ENCODE measurements at regions not wholly inside any gene's neighbourhood (a gene's known extent, or its start where the extent isn't known, plus 50 kb on each side); places are given as distances from the start of the nearest gene placed in this dataset.

DNA sequence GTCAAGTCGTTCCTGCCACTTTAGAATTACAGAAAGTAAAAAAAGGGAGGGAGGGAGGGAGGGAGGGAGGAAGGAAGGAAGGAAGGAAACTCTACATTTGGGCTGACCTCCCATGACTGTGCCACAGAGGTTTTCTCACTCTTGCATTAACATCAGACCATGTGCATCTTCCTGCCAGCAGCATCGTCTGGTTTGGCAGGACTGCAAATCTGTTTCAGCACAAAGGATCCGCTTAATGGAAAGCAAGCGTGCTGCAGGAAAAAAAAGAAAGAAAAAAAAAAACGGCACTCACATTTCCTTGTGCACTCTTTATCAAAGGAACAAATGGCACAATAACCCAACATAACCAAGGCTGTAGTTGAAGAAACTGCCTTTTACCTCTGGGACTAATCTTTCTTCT, 148.8 kb upstream of the HES1 start:
- DNase-seq (ENCODE audit: low read depth in 2 of 2): no peak

DNA sequence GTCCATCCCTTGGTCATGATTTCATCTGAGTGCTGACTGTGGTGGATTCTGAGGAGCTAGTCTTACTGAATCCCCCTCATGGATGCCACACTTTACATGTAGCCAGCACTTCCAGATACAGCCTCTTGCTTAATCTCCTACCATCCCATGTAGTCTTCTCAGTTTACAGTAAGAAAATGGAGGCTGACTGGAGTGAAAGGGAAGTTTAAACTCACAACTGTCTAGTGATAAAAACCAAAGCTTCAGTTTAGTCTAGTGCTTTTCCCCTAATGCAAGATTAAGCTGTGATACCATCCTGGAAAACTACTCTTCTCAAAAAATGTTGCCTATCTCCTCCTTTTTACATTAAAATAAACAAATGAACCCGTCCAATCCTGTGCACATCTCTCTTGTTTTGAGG, 146.8 kb upstream of the HES1 start:
- no peak for DNase-seq (ENCODE audit: low read depth in 2 of 2)

DNA sequence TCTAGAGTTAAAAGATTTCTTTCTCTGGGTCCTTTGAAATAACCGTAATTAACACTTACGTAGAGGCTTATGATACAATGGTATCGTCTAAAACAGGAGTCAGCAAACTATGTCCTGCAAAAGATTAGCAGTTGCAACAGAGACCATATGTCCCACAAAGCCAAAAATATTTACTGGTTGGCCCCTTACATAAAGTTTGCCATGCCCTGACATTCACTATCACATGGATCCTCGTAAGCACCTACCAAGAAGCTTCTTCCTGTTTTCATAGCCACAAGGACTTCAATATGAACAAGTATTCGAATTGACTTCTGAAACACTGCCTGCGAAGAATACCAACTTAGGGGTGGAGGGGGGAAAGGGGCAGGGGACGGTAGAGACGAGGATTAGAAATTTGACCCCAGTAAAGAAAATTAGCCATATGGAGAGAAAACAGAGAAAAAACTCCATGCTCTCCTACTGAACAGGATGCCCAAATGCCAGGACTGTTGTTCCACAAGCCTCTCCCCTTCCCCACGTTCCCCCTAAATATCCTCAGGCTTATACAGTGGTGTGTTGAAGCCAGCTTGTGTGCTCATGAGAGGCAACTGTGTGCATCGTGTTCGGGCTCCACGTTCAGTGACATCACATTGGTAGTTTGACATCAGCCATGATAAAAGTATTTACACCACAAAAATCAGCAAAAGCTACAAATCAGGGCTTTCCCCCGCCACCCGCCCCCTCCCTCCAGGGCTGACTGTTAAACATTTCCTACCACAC, 144.1 kb upstream of the HES1 start:
- DNase-seq (ENCODE audit: low read depth in 2 of 2): no peak

DNA sequence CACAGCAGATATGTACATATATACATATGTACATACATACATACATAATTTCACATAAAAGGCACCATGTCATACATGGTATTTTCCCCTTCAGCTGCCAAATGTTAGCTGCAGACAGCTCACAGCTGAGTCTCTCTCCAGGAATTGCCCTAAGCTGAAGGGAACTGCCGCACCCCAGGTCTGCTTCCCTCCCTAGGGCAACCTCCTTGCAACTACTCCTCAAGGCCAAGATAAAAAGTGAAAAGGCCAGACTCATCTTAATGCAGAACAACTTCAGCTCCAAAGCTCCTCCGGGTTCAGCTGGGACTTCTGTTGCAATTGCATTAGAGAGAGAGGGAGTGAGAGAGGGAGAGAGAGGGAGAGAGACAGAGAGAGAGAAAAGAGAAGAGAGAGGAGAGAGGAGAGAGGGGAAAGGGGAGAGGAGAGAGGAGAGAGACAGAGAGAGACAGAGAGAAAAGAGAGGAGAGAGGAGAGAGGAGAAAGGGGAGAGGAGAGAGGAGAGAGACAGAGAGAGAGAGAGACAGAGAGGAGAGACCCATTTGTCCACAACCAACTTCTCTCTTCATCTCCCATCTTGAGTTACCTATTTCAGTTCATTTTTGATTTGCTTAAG, 143.4 kb upstream of the HES1 start:
- no peak for DNase-seq (ENCODE audit: low read depth in 2 of 2)

DNA sequence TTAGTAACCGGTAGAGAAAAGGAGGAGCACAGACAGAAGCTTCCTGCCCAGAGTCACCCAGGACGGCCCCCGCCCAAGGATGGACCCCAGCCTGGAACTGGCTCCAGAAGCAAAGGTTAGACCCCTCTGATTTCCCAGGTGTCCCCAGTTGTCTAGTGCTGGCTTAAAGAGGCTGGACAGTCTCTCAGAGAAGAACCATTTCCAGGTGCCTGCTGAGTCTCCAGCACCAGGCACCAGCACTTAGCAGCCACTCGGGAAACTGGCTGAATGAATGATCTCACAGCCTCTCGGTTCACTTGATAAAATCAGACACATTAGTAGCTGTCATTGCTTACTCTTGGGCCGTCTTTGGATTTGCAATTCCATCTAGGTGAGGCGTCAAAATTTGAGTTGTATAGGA, 139.7 kb upstream of the HES1 start:
- DNase-seq (ENCODE audit: low read depth in 2 of 2): no peak

DNA sequence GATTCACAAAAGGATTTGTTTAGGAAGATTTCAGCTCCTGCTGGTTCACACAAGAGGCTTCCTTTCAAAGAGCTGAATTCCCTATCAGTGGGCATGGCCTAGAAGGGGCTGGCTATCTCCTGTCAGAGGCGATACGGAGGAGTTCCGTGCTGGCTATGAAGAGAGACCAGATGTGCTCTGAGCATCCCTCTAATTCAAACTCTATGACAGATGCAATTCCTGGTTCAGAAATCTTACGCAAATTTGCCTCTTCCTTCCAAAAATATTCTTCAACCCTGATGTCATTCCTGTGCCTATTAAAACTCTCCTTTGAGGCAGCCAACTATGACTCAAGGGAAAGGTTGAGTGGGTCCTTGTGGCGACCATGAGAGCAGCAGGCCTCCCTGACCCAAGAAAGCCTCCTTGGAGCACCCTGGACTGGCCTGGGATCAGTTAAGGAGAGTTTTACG, 139.3 kb upstream of the HES1 start:
- no peak for DNase-seq (ENCODE audit: low read depth in 2 of 2)

DNA sequence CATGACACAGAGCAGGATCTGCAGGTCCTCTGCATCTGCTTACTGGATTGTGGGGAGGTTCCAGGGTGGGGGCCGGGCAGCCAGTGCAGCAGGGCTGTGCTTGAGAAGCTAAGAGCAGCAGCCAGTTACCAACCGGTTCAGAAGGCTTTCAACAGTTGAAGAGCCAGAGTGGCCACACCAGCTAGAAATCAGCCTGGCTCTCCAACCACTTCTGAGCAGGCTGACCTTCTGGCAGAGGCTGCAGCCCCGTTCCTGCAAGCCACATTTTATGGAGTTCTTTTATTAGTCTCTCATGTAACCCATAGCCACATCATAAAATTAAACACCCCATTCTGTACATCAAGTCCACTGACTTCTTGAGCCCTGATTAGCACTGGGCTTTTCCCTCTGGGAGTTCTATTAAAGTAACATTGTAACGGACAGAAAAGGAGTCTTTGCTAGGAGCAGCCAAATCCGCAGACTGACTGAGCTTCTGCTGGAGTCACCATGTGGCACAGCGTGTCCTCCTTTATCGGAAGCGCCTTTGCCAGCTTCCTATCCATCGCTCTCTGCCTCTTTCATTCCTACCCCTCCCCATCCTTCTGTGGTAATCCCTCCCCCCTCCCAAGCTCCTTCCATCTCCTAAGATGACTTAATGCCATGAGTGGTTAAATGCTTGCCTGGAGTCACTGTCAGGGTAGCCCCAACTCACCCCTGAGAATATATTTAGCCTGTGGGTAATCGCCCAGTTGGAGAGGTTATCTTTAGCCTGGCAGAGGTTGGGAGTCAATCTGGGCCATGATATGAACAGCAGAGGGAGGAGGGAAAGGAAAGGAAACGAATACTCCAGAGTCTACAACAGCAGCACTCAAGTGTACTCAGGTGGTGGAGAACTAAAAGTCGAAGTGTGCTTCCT, 138.5 kb upstream of the HES1 start:
- no peak for DNase-seq (ENCODE audit: low read depth in 2 of 2)

DNA sequence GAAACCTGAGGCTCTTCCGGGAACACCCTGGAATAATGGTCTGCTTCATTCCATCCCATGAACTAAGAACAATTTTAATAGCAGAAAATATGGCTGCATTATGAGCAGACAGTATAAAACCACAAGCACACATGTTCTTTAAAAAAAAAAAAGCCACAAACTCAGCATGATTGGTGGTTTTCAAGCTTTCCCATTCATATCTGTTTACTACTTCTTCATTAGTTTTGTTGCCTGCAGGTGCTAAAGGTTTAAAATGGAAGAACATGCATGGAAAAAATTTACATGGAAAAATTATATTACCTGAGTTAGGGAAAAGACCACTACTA, 137.9 kb upstream of the HES1 start:
- no peak for DNase-seq (ENCODE audit: low read depth in 2 of 2)

DNA sequence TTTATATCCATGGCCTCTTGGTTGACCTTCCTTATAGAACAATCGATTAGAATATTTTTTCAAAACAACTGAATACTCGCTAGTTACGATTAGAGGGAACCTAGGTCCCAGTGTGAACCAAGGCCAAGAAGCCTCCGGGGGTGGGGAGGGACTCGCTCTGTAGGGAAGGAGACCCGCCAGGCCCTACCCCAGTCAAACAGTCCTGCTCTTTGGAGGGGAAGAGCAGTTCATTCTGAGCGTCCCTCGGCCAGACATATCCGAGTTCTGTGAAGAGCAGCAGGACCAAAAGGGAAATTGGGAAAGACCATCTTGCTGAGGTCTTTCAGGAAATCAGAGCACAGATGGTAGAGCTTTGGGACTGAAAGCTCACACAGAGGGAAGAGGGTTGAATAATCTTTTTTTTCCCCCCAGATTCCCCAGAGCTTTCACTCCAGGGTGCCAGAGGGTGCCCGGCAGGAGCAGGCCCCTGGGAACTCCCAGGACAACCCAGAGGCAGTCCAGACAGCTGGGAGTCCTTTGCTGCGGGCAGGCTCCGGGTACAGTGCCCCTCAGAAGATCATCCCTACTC, 137.2 kb upstream of the HES1 start:
- no peak for DNase-seq (ENCODE audit: low read depth in 2 of 2)

DNA sequence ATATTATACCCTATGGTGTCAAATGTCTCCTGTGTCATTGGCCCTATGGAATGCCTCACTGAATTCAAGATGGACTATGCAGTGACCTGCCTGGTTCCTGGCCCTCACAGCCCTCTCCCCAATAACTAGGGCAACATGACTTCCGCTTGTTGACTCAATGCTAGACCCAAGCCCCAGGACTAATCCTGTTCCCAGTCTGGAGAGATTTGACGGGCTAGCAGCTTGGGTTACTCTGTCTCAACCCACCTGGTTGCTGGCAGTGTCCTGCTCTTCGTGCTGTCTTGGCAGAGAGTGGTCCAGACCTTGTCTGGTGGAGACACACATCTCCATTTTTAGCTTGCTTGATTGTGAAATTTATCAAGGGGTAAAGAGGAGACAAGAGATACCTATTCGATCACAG, 135.8 kb upstream of the HES1 start:
- no peak for DNase-seq (ENCODE audit: low read depth in 2 of 2)

DNA sequence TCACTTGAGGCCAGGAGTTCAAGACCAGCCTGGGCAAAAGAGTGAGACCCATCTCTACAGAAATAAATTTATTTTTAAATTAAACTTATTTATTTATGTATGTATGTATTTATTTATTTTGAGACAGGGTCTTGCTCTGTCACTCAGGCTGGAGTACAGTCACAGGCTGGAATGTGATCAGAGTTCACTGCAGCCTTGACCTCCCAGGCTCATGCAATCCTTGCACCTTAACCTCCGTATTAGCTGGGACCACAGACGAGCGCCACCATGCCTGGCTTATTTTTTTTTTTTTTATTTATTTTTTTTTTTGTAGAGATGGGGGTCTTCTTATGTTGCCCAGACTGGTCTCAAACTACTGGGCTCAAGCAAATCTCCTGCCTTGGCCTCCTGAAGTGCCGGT, 135.2 kb upstream of the HES1 start:
- no peak for DNase-seq (ENCODE audit: low read depth in 2 of 2)

DNA sequence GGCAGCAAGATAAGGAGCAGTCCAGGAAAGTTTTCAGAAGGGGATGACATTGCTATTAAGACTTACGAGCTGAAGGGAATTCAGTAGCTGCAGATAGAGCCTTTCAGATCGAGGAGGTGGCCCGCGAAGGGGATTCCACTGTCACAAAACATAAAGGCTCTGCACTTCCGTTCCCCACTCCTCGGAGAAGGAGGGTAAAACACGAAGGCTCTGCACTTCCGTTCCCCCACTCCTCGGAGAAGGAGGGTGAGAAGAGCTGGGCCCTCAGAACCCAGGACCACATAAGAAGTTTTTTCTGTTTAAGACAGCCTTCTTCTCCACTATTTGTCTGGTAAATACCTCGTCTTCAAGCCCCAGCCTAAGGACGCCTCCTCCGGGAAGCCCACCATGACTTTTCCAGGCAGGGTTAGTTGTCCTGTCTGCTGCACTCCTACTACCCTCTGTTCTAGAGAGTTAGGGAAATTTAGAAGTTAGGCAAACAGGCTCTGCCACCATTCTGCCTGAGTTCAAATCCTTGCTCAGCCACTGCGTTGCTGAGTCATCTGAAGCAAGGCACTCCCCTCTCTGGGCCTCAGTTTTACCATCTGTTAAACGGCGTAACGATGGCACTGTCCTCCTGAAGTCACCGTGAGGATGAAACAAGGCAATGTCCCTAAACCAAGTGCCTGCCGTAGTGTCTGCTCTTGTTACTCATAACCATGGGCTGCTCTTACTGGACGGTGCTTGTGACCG, 134.1 kb upstream of the HES1 start:
- no peak for DNase-seq (ENCODE audit: low read depth in 2 of 2)

DNA sequence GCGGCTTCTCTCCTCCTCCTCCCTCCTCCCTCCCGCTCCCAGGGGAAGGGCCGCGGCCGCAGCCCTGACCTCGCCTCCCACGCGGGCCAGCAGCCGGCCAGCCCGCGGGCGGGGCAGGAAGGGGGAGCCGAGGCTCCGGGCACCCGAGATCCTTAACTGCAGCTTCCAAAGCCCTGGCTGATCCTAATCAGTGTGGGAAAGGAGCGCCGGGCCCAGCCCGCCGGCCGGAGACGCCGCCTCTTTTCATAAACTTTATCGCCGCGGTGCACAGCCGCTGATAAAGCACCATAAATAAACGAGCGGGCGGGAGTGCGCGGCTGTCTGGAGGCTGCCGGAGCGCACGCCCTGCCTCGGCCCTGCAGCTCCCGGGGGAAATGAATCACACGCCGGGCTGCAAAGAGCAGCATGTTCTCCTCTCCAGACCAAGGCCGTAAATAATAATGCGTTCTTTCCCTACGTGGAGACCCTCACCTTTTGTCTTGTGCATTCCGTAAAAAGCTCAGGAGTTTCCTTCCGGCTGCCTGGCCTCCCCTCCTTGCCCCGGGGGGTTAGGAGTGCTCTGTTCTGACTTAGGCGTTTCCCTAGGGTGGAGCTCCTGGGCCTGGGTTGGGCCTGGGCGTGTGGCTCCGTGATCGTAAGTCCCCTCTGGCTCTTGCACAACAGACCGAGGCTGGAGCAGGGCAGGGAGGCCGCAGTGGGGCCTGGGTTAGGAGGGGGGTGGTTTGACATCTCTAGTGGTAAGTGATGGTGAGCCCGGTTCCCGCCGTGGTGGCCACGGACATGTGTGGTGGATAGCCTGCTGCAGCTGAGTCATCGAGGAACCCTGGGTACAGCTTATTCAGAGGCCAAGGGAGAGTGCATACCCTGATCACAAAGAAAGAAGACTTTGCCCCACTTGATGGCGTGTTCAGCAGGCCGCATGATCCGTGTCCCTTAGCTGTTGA, 132.6 kb upstream of the HES1 start:
- DNase-seq (ENCODE audit: low read depth in 2 of 2): peak; percentile 8 to 15

DNA sequence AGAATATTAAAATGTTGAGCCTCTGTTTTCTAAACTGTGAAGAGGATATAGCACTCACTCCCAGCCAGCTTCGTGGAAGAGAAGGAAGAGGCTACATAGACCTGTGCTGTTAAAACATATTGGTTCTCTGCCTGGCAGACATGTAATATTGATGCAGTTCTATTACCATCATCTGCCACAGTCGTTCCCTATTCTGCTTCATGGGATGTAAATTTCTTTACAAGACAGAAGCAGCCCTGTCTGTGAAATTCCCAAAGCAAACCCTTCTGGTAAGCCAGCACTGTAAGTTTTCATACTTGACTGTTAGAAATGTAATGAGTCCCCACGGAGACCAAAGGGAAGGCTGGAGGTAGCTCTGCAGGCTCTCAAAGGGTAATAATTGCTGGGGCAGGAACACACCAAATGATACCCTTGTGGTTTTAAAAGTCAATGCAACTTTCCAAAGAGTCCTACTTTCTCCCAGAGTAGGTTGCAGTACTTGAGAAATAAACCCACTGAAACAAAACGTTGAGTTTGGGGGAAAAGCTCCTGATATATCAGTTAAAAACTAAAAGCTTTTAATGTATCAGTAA, 129.9 kb upstream of the HES1 start:
- DNase-seq (ENCODE audit: low read depth in 2 of 2): no peak

DNA sequence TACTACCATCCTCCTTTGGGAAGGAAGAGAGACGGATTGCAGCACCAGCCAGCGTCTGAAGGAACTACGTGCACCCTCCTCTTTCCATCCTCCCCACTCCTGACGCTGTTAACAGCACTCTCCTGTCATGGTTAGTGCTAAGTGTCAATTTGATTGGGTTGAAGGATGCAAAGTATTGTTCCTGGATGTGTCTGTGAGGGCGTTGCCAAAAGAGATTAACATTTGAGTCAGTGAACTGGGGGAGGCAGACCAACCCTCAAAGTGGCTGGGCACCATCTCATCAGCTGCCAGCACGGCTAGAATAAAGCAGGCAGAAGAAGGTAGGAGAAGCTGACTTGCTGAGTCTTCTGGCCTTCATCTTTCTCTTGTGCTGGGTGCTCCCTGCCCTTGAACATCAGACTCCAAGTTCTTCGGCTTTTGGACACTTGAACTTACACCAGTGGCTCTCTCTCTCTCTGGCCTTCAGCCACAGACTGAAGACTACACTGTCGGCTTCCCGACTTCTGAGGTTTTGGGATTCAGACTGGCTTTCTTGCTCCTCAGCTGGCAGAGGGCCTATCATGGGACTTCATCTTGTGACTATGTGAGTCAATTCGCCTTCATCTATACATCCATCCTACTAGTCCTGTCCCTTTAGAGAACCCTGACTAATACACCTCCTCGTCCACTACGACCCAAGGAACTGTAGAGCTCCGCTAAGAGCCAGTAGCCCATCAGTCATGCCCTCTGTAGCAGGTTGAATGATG, 128.2 kb upstream of the HES1 start:
- no peak for DNase-seq (ENCODE audit: low read depth in 2 of 2)

DNA sequence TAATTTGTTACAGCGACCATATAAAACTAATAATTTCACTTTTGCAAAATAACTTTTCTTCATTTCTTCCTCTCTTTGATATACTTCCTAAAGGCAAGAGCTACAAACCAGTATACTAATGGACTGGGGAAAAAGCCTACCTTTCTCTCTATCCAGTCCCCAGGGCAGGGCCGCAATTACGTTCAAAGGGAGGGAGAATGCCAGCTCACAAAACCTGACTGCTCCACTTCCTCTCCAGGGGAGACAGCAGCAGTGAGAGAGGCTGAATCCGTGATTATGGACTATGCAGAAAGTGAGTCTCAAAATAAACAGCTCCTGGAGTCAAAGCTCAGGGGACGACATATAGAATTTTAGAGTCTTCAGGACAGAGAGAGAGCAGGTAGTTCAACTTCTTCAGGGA, 126.9 kb upstream of the HES1 start:
- no peak for DNase-seq (ENCODE audit: low read depth in 2 of 2)

DNA sequence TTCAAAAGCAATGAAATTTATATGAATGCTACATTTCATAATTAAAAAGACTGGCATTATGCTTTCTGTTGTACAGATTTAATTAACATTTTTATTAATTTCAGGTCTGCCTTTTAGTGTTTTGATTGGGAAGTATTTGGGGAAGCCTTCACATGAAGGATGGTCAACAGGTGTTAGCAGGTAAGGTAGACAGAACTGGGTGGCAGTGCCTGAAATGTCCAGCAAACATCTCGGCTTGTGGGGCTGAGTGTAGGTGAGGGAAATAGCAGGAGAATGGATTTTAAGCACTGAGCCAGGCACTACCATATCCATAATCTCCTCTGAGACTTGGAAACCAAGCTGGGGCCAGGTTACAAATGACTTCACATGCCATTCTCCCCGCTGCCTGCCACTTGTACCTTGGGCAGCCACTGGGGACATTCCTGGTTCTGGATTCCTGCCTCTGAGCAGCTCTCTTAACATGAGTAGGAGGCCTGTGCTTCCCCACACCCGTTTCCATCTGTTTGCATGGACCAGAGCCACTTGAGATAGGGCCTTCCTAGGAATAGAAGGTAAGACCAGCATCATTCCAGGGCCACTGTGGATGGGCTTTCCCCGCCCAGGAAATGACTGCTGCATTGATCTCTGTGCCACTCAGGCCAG, 125.9 kb upstream of the HES1 start:
- no peak for DNase-seq (ENCODE audit: low read depth in 2 of 2)

DNA sequence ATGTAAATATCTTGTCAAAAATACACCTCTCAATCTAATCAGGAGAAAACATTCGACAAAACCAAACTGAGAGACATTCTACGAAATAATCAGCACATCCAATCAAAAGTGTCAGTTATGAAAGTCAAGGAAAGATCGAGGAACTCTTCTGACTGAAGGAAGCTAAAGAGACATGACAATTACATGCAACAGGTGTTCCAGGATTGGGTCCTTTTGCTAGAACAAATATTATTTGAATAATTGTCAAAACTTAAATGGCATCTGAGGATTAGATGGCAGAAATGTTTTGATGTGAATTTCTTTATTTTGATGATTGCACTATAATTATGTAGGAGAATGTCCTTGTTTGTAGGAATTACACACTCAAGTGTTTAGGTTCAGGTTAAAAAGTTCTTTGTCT, 124.1 kb upstream of the HES1 start:
- no peak for DNase-seq (ENCODE audit: low read depth in 2 of 2)

DNA sequence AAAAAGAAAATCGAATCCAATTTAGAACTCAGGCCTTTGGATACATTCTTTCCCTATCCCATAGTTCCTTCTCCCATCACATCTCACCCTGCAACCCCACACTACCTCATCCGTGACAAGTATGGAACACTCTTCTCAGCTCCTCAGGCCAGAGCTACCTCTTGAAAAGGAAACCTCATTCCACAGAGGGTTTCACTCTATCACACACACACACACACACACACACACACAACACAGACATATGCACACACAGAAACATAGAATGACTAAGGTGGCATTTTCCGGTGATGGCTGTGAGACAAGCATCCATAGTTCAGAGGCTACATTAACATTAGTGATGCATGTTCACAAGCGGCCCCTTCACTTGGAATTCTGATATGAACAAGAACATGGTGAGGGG, 122.0 kb upstream of the HES1 start:
- no peak for DNase-seq (ENCODE audit: low read depth in 2 of 2)
